Activated CD4-positive, alpha-beta T cell treated with anti-CD3 and anti-CD28 coated beads, Interleukin-2, amount 50 U/mL, for 48 hours (primary cell): ENCODE measurements at regions not wholly inside any gene's neighbourhood (a gene's known extent, or its start where the extent isn't known, plus 50 kb on each side); places are given as distances from the start of the nearest gene placed in this dataset.
"Not testable (repeated sequence)": the region's sequence is repeated elsewhere in the genome, so short reads cannot be mapped to it uniquely, and the experiment has no call there.

Experiments
- DNase-seq, 2 experiments: peaks; one replicate each; pipeline ENCODE4 v3.0.0-alpha.2; 2020

DNA sequence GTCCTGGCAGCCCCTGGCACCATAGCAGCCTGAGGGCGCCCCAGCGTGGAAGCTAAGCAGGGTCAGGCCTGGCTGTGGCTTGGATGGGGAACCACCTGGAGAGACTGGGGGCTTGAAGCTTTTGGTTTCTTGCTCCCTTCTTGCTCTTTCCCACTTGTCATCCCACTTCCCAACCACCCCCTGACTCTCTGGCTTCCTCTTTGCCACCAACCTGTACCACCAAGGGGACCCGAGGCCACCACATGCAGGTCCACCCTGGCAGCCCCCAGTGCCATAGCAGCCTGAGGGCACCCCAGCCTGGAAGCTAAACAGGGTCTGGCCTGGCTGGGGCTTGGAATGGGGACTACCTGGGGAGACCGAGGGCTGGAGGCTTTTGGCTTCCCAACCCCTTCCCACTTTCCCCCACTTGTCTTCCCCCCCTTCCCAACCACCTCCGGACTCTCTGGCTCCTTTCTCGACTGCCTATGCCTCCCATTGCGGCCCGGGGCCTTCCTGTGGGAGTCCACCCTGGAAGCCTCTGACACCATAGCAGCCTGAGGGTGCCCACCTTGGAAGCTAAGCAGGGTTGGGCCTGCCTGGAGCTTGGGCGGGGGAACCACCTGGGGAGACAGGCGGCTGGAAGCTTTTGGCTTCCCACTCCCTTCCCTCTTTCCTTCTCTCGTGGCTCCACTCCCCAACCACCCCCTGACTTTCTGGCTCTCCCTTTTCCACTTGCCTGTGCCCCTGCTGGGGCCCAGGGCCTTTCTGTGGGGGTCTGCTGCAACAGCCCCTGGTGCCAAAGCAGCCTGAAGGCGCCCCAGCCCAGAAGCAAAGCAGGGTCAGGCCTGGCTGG is 2294.4 kb downstream of the TP53TG3F start:
- DNase-seq, result no peak

GRCh38 chr16:35754391-35755369 is 2295.3 kb downstream of the TP53TG3F start:
- no peak for DNase-seq

GRCh38 chr16:35788381-35788780 is 2329.0 kb downstream of the TP53TG3F start:
- no peak for DNase-seq

- DNase-seq, result no peak
These were observed 2333.3 kb downstream of the TP53TG3F start for GRCh38 chr16:35792516-35793285.

- no peak for DNase-seq
These were observed 2334.2 kb downstream of the TP53TG3F start for GRCh38 chr16:35793601-35794000.

- DNase-seq, result no peak
These were observed 2335.5 kb downstream of the TP53TG3F start for GRCh38 chr16:35794896-35795295.

DNA sequence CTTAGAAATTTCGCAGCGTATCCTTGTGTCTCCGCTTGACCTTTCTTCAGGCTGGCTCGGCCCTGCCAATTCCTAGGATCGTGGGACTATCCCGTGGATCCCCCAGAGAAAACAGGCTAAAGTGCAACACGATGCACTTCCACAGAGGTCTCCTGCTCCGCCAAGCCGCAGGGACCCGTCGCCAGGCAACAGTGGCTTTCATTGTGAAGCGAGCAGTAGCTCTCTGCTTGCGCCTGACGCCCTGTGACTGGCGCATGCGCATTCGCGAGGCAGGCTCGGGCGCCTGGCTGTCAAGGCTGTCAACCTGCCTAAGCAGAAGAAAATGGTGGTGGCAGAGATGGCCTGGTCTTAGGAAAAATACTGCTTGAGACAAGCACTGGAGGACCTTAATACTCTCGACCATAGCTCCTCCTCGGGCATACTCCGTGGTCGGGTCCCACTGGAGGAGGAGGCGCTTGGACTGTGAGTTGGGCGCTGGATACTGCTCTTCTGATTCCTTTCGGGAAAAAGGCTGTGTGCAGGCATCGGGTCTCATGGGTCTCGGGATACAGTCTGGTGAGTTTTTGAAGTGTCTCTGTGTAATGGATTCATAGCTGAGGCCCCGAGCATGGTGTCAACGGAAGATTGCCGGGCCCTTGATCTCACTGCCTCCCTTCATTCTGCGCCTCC is 2336.1 kb downstream of the TP53TG3F start:
- no peak for DNase-seq

GRCh38 chr16:35797811-35798210 is 2338.4 kb downstream of the TP53TG3F start:
- DNase-seq, result no peak

DNA sequence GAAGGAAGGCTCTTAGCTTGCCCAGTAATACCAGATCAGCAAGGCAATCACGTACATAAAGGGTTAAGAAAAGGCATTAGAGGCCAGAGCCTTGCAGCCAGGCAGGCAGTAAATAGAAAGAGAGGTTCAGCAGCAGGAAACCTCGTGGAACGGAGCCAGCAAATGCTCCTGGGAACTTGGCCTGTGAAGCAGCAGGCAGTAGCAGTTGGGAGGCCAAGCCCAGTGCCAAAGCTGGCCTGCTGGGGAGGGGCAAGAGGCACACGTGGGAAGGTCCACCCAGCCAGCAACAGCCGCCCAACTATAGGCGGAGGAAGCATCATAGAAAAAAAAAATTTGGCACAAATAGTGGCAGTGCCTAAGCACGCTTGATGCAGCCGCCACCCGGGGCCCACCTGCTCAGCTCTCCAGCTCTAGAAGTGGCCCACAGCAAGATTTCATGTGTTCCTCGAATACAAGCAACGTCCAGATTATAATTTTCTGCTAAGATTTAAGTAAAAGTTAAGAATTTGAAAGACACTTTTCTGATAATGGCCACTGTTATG is 2339.5 kb downstream of the TP53TG3F start:
- DNase-seq, result no peak

- DNase-seq, result not testable (repeated sequence)
These were observed 2345.1 kb downstream of the TP53TG3F start for GRCh38 chr16:35804465-35804864.

DNA sequence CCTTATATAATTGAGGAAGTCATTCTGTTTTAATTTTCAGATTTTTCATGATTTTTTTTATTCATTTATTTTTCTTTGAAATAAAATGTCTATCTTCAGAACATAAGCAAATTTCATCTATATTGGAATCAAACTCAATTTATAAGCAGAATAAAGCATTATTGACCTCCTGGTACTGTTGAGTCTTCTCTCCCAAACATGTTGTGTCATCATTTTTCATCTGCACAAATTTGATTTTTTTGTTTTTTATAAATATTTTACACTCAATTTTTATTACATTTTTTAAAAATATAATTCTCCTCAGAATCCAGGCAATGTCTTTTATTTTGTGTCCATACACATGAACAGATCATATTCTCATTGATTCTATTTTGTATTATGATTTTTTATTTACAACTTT is 2363.9 kb downstream of the TP53TG3F start:
- no peak for DNase-seq

GRCh38 chr16:35841632-35842031 is 2382.2 kb downstream of the TP53TG3F start:
- no peak for DNase-seq

- no peak for DNase-seq
These were observed 2402.8 kb downstream of the TP53TG3F start for GRCh38 chr16:35862242-35862641.

GRCh38 chr16:35868630-35869029 is 2409.2 kb downstream of the TP53TG3F start:
- no peak for DNase-seq

- no peak for DNase-seq
These were observed 2414.1 kb downstream of the TP53TG3F start for GRCh38 chr16:35873472-35873871.

- DNase-seq, result no peak
These were observed 2422.2 kb downstream of the TP53TG3F start for GRCh38 chr16:35881654-35882053.

DNA sequence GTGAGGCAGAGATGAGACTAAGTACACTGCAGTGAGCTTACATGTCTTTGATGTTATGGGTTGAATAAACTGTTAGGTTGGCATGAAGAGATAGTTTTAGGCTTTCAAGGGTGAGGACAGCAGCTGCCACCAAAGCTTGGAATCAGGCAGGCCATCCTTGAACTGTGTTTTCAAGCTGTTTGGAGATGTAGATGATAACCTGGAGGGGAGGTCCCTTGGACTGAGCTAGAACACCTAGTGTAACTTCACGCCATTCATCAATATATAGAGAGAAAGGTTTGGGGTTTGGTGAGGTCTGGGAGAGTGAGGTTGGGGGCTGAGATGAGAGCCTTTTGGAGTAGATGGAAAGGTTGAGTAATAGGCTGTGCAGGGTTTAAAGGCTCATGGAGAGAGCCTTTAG is 2447.0 kb downstream of the TP53TG3F start:
- no peak for DNase-seq

DNA sequence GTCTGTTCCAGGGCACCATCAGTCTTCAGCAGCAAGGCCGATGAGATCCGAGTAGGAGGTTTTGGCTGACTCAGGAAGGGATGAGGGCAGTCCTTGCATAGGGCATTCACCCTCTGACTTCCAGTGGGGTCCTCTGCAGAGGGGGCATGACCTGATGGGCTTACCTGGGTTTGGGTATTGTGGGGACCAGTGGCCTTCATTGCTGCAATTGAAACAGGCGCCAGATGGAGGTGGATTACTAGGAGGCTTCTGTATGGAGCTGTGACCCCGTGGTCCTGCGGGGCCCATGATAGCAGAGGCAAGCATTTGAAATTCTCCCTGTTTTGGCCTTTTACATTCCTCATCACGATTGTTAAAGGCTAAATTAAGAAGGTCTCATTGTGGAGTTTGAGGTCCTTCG is 2448.7 kb downstream of the TP53TG3F start:
- DNase-seq, result no peak

DNA sequence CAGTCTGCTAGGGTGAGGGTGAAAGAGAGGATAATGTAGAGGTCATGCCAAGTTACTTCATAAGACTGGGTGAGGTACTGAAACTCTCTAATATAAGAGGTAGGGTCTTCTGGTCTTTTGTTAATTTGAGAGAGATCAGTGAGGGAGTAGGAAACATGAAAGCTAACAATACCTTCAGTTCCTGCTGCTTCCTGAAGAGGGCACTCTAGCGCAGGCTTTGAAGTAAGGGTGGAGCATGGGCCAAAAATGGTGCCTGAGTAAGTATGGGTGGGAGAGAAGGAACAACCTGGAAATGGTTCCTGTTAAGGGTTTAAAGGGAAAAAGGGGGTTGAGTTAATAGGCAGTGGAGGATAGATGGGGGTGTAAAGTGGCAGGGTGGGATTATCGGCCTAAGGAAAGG is 2449.5 kb downstream of the TP53TG3F start:
- peak in 1 of 2 experiments; percentile 5 for DNase-seq

GRCh38 chr16:35909351-35909954 is 2450.0 kb downstream of the TP53TG3F start:
- no peak for DNase-seq

- DNase-seq, result no peak
These were observed 2451.0 kb downstream of the TP53TG3F start for GRCh38 chr16:35910409-35910808.

DNA sequence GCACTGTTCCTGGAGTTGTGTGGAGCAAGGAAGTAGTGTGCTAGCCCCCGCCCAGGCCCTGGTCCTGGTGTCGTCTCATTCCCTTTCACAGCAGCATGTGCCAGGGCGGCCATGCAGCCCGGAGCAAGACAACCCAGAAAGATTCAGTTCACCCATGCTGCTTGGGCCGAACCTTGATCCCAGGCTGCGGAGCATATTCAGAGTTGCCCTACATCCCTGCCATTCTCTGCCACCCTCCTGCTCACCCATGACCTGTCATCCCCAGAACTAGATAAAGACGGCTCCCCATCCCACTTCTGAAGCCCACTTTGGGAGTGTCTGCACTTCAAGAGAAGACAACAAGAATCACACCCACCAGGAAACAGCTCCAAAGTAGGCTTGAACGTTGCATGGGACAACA is 2452.5 kb downstream of the TP53TG3F start:
- no peak for DNase-seq
